Fibroblast of the aortic adventitia (primary cell): ENCODE measurements at regions not wholly inside any gene's neighbourhood (a gene's known extent, or its start where the extent isn't known, plus 50 kb on each side); places are given as distances from the start of the nearest gene placed in this dataset.

Source experiments
- DNase-seq: peaks from one replicate; pipeline ENCODE4 v3.0.0-alpha.2; 2010; ENCODE audit warnings: low read depth
- H3K4me3 ChIP-seq: 2 replicates; pipeline ENCODE4 v1.5.1; 2011; ENCODE audit warnings: low read depth, mild to moderate bottlenecking, control low read depth, low read length, moderate library complexity
- CTCF ChIP-seq: IDR thresholded peaks from 2 replicates; pipeline ENCODE4 v1.5.1; 2011; ENCODE audit warnings: mild to moderate bottlenecking, low read length, control low read depth, inconsistent platforms; ENCODE audit not compliant: insufficient read depth

- H3K4me3 ChIP-seq, result peak overlapping the region; percentile 42
- no peak for DNase-seq
- no peak for TF ChIP-seq CTCF
Observed at GRCh38 chr6:168884050-168884645, 369.5 kb downstream of the THBS2 start.

GRCh38 chr6:168883410-168884049 lies 370.1 kb downstream of the THBS2 start:
- no peak for DNase-seq
- H3K4me3 ChIP-seq, result no peak overlapping the region
- TF ChIP-seq CTCF, result no peak

GRCh38 chr6:168880271-168880670 lies 373.4 kb downstream of the THBS2 start:
- no peak for TF ChIP-seq CTCF
- DNase-seq, result no peak
- H3K4me3 ChIP-seq, result no peak overlapping the region

- TF ChIP-seq CTCF, result no peak
- peak; percentile 11 for DNase-seq
- no peak overlapping the region for H3K4me3 ChIP-seq
Observed at GRCh38 chr6:168877821-168878282, 375.8 kb downstream of the THBS2 start.

GRCh38 chr6:168876956-168877355 lies 376.7 kb downstream of the THBS2 start:
- H3K4me3 ChIP-seq, result no peak overlapping the region
- DNase-seq, result no peak
- no peak for TF ChIP-seq CTCF

- no peak overlapping the region for H3K4me3 ChIP-seq
- TF ChIP-seq CTCF, result no peak
- DNase-seq, result no peak
Observed at GRCh38 chr6:168875811-168876576, 377.7 kb downstream of the THBS2 start.
